CD14-positive monocyte (primary cell): ENCODE measurements at regions not wholly inside any gene's neighbourhood (a gene's known extent, or its start where the extent isn't known, plus 50 kb on each side); places are given as distances from the start of the nearest gene placed in this dataset.

ENCODE experiments used
- DNase-seq, 3 donors: peaks; one replicate each; pipeline ENCODE4 v3.0.0-alpha.2; 2011 to 2022
- H2AFZ ChIP-seq: 2 replicates; pipeline ENCODE4 v1.6.0; 2012; ENCODE audit warnings: mild to moderate bottlenecking, low read depth, low read length, inconsistent platforms; ENCODE audit not compliant: insufficient read depth, poor library complexity, severe bottlenecking
- H3K27ac ChIP-seq, 2 donors: 1 replicate in 1 of 2; 2 replicates in 1 of 2; pipeline ENCODE4 v1.5.1; 2012 to 2013; ENCODE audit warnings: low read length in 2 of 2, control low read depth in 1 of 2, inconsistent platforms in 1 of 2, low read depth in 1 of 2, mild to moderate bottlenecking in 1 of 2
- H3K27me3 ChIP-seq, 2 donors: one replicate each; pipeline versions ENCODE4 v1.6.0 to v1.6.1; 2011 to 2013; ENCODE audit warnings: low read length in 2 of 2; ENCODE audit not compliant: control insufficient read depth in 2 of 2, insufficient read depth in 2 of 2
- H3K36me3 ChIP-seq, 2 donors: replicated peaks in 1 of 2; 1 replicate in 1 of 2; 2 replicates in 1 of 2; pipeline versions ENCODE4 v1.5.1 to v1.6.1; 2012 to 2013; ENCODE audit warnings: low read length in 2 of 2, control low read depth in 1 of 2, inconsistent platforms in 1 of 2, mild to moderate bottlenecking in 1 of 2; ENCODE audit not compliant: insufficient read depth in 2 of 2, control insufficient read depth in 1 of 2
- H3K4me1 ChIP-seq, 2 donors: 1 replicate in 1 of 2; 2 replicates in 1 of 2; pipeline versions ENCODE4 v1.5.1 to v1.6.1; 2012 to 2013; ENCODE audit warnings: low read length in 2 of 2, control low read depth in 1 of 2, inconsistent platforms in 1 of 2, mild to moderate bottlenecking in 1 of 2, moderate library complexity in 1 of 2; ENCODE audit not compliant: insufficient read depth in 2 of 2, control insufficient read depth in 1 of 2
- H3K4me2 ChIP-seq: replicated peaks from 2 replicates; pipeline ENCODE3; 2012; ENCODE audit warnings: low read length, moderate library complexity, mild to moderate bottlenecking; ENCODE audit not compliant: poor library complexity, severe bottlenecking; ENCODE audit errors: extremely low read depth
- H3K4me3 ChIP-seq, 3 experiments: fragments of 200-600 bp in 1 of 3; sonication (generic) in 1 of 3; replicated peaks in 1 of 3; 1 replicate in 2 of 3; 2 replicates in 1 of 3; pipeline ENCODE4 v1.5.1; 2011 to 2013; ENCODE audit warnings: low read length in 3 of 3, mild to moderate bottlenecking in 3 of 3, control low read depth in 2 of 3, low read depth in 2 of 3, inconsistent platforms in 1 of 3, moderate library complexity in 1 of 3
- H3K79me2 ChIP-seq: 2 replicates; pipeline ENCODE4 v1.6.0; 2012; ENCODE audit warnings: mild to moderate bottlenecking, control low read depth, inconsistent platforms, low read length, moderate library complexity; ENCODE audit not compliant: insufficient read depth
- H3K9ac ChIP-seq: 2 replicates; pipeline ENCODE4 v1.6.0; 2017; ENCODE audit warnings: low read length, mild to moderate bottlenecking; ENCODE audit not compliant: insufficient read depth, poor library complexity, severe bottlenecking
- H3K9me3 ChIP-seq, 2 donors: replicated peaks in 1 of 2; 1 replicate in 1 of 2; 2 replicates in 1 of 2; pipeline versions ENCODE4 v1.5.1 to v1.6.1; 2012 to 2013; ENCODE audit warnings: low read length in 2 of 2, control low read depth in 1 of 2; ENCODE audit not compliant: control insufficient read depth in 1 of 2, insufficient read depth in 1 of 2
- H4K20me1 ChIP-seq: 2 replicates; pipeline ENCODE4 v1.6.0; 2012; ENCODE audit warnings: mild to moderate bottlenecking, low read length, control low read depth, moderate library complexity; ENCODE audit not compliant: insufficient read depth
- H3K27ac Mint-ChIP-seq, 7 donors: one replicate each; pipeline ENCODE4 v1.8.0; 2020; ENCODE audit warnings: mild to moderate bottlenecking in 7 of 7, mixed read lengths in 7 of 7, moderate library complexity in 6 of 7, inconsistent platforms in 2 of 7
- H3K27me3 Mint-ChIP-seq, 3 donors: one replicate each; pipeline ENCODE4 v1.8.0; 2021 to 2022; ENCODE audit warnings: low read depth in 3 of 3, mild to moderate bottlenecking in 3 of 3, mixed read lengths in 3 of 3, moderate library complexity in 3 of 3, inconsistent platforms in 1 of 3
- H3K36me3 Mint-ChIP-seq, 2 donors: one replicate each; pipeline ENCODE4 v1.8.0; 2020; ENCODE audit warnings: mixed read lengths in 2 of 2, inconsistent platforms in 1 of 2, mild to moderate bottlenecking in 1 of 2
- H3K4me1 Mint-ChIP-seq: one replicate; pipeline ENCODE4 v1.8.0; 2020; ENCODE audit warnings: mild to moderate bottlenecking, mixed read lengths
- H3K4me3 Mint-ChIP-seq, 2 donors: one replicate each; pipeline ENCODE4 v1.8.0; 2020; ENCODE audit warnings: mild to moderate bottlenecking in 2 of 2, mixed read lengths in 2 of 2, moderate library complexity in 1 of 2
- H3K9me3 Mint-ChIP-seq, 7 donors: one replicate each; pipeline ENCODE4 v1.8.0; 2020 to 2022; ENCODE audit warnings: mixed read lengths in 7 of 7, mild to moderate bottlenecking in 6 of 7, moderate library complexity in 6 of 7, inconsistent platforms in 2 of 7
- WGBS: methylation state at CpG from one replicate; pipeline ENCODE4 v1.1.5; 2013; ENCODE audit warnings: missing lambda C conversion rate; ENCODE audit not compliant: insufficient coverage; 5-methylcytosine and 5-hydroxymethylcytosine counted together
- intact Hi-C, 2 donors: fragments of 100-400 bp; cut with micrococcal nuclease; formaldehyde crosslinking; loops; one replicate each; pipeline versions ENCODE4 v1.15.0 to v1.15.1; 2023
- TF ChIP-seq, protein P1 (sequence below): fragments of 200-600 bp; IDR thresholded peaks from one replicate; pipeline ENCODE4 v1.8.0; 2022; ENCODE audit warnings: antibody characterized with exemption, mild to moderate bottlenecking

DNA sequence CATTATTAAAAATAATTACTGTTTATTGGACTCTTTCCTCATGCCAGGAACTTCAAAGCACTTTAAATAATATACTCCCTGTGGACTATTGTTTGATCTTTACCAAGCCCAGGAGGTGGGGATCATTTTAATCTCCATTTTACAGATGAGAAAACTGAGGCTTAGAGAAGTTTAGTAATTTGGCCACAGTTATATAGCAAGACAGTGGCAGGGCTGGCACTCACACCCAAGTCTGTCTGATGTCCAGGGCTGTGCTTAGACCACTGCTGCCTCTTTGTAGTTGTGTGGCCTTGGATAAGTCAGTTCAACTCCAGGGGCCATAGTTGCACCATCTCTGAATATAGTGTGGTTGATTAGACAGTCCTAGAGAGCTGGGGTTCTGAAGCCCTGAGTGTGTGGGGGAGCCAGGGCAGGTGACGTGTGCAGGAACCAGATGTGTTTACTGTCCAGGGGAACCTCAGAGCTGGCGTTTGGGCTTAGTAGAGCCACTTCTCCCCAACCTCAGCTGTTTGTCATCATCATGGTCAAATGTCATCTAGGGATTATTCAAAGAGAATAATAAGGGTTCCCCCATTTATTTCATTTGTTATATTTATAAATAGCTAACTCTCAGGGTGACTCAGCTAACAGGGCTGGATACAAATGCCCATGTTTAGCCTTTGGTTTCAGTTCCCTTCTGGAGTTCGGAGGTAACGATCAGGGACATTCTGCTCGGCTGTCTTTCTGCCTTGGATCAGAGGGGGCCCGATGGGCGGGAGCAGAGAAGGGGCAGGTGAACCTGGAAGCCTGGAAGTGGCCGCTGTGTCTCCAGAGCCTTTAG is 68.0 kb downstream of the BOLA3 start:
- no peaks in the 10 kb centered on the region for H3K9me3 ChIP-seq
- no peak overlapping the region for H2AFZ ChIP-seq
- DNase-seq: peak; percentile 58 to 81 (median 74)
- no peaks in the 10 kb centered on the region for H3K27me3 Mint-ChIP-seq
- peaks cover 48 to 77% of the 10 kb centered on the region in 2 donors for H3K36me3 ChIP-seq
- WGBS: 5% methylated on average over 4 of the region's 8 CpGs
- peaks cover 86% of the 10 kb centered on the region for H3K79me2 ChIP-seq
- H3K4me3 ChIP-seq: peak overlapping the region in 2 of 3 experiments; percentile 24 to 66
- peak overlapping the region; percentile 75 to 84 for H3K4me3 Mint-ChIP-seq
- peaks cover 24 to 25% of the 10 kb centered on the region in 2 donors for H3K4me1 ChIP-seq
- H3K36me3 Mint-ChIP-seq: peaks cover 59 to 80% of the 10 kb centered on the region in 2 donors
- peak overlapping the region; percentile 68 for H3K4me2 ChIP-seq
- H3K9me3 Mint-ChIP-seq: peaks cover 0 to 2% (median 0%) of the 10 kb centered on the region in 7 donors
- TF ChIP-seq, protein P1, sequence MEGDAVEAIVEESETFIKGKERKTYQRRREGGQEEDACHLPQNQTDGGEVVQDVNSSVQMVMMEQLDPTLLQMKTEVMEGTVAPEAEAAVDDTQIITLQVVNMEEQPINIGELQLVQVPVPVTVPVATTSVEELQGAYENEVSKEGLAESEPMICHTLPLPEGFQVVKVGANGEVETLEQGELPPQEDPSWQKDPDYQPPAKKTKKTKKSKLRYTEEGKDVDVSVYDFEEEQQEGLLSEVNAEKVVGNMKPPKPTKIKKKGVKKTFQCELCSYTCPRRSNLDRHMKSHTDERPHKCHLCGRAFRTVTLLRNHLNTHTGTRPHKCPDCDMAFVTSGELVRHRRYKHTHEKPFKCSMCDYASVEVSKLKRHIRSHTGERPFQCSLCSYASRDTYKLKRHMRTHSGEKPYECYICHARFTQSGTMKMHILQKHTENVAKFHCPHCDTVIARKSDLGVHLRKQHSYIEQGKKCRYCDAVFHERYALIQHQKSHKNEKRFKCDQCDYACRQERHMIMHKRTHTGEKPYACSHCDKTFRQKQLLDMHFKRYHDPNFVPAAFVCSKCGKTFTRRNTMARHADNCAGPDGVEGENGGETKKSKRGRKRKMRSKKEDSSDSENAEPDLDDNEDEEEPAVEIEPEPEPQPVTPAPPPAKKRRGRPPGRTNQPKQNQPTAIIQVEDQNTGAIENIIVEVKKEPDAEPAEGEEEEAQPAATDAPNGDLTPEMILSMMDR: no peak
- peaks cover 42% of the 10 kb centered on the region for H3K4me1 Mint-ChIP-seq
- H3K27me3 ChIP-seq: no peaks in the 10 kb centered on the region
- no peak overlapping the region for H3K9ac ChIP-seq
- peak overlapping the region; percentile 75 to 79 for H3K27ac ChIP-seq
- H3K27ac Mint-ChIP-seq: peak overlapping the region; percentile 87 to 96 (median 95)
- peaks cover 99% of the 10 kb centered on the region for H4K20me1 ChIP-seq
- intact Hi-C loops: loop anchor here in 1 of 2 donors (10.0 kb wide), 1 partner anchor 75 kb away; no protein-coding TSS in a partner anchor

GRCh38 chr2:74080346-74080745 is 67.4 kb downstream of the BOLA3 start:
- intact Hi-C loops: no loop called here
- peak overlapping the region; percentile 87 to 96 (median 95) for H3K27ac Mint-ChIP-seq
- Histone ChIP-seq H3K27me3 (no peaks in the 10 kb centered on the region), H3K4me3 (peak overlapping the region in 2 of 3 experiments; percentile 24 to 66), H3K9ac (no peak overlapping the region), H3K36me3 (peaks cover 53 to 77% of the 10 kb centered on the region in 2 donors), H3K9me3 (no peaks in the 10 kb centered on the region), H2AFZ (no peak overlapping the region), H3K27ac (peak overlapping the region; percentile 75 to 79), H3K4me2 (peak overlapping the region; percentile 68), H4K20me1 (peaks cover 99% of the 10 kb centered on the region), H3K79me2 (peaks cover 86% of the 10 kb centered on the region), H3K4me1 (peaks cover 24 to 25% of the 10 kb centered on the region in 2 donors)
- WGBS: 5% methylated on average over 6 of the region's 10 CpGs
- peaks cover 42% of the 10 kb centered on the region for H3K4me1 Mint-ChIP-seq
- TF ChIP-seq, protein P1: peak; percentile 49
- peaks cover 65 to 80% of the 10 kb centered on the region in 2 donors for H3K36me3 Mint-ChIP-seq
- peak overlapping the region; percentile 75 to 84 for H3K4me3 Mint-ChIP-seq
- no peaks in the 10 kb centered on the region for H3K27me3 Mint-ChIP-seq
- H3K9me3 Mint-ChIP-seq: peaks cover 0 to 2% (median 0%) of the 10 kb centered on the region in 7 donors
- DNase-seq: peak; percentile 13 to 47 (median 27)
